ENCODE measurements at regions not wholly inside any gene's neighbourhood (a gene's known extent, or its start where the extent isn't known, plus 50 kb on each side); places are given as distances from the start of the nearest gene placed in this dataset.

GRCh38 chr6:126738146-126738545, 380.3 kb upstream of the RSPO3 start:
- no peaks in the 10 kb centered on the region for H3K27me3 ChIP-seq
- no peak for ATAC-seq
- DNase-seq, result no peak
- H3K4me3 ChIP-seq, result no peak overlapping the region
- no peak overlapping the region for H3K27ac ChIP-seq
- no peaks in the 10 kb centered on the region for H3K9me3 ChIP-seq
- intact Hi-C loops (cut with DNase I), result no loop called here
- WGBS, 2 donors, result 58 to 71% methylated on average over 1 of the region's 1 CpG
- TF ChIP-seq CTCF (IDR thresholded peaks at IDR 0.05) (no peak), POLR2A (IDR thresholded peaks at IDR 0.05) (no peak)
- H3K4me1 ChIP-seq, result no peaks in the 10 kb centered on the region
- H3K36me3 ChIP-seq (replicated peaks in 1 of 2; ENCODE audit: insufficient read depth in 1 of 2, low read depth in 2 of 2), result no peaks in the 10 kb centered on the region

GRCh38 chr6:126738641-126739040, 379.8 kb upstream of the RSPO3 start:
- 49 to 55% methylated on average over 1 of the region's 1 CpG for WGBS, 2 donors
- TF ChIP-seq POLR2A (IDR thresholded peaks at IDR 0.05) (no peak), CTCF (IDR thresholded peaks at IDR 0.05) (no peak)
- no peak overlapping the region for H3K4me3 ChIP-seq
- intact Hi-C loops (cut with DNase I), result no loop called here
- H3K27me3 ChIP-seq, result no peaks in the 10 kb centered on the region
- H3K9me3 ChIP-seq, result no peaks in the 10 kb centered on the region
- no peaks in the 10 kb centered on the region for H3K4me1 ChIP-seq
- ATAC-seq (no peak), DNase-seq (no peak)
- no peaks in the 10 kb centered on the region for H3K36me3 ChIP-seq (replicated peaks in 1 of 2; ENCODE audit: insufficient read depth in 1 of 2, low read depth in 2 of 2)
- no peak overlapping the region for H3K27ac ChIP-seq

GRCh38 chr6:126743076-126743475, 375.4 kb upstream of the RSPO3 start:
- H3K27ac ChIP-seq, result no peak overlapping the region
- no peak overlapping the region for H3K4me3 ChIP-seq
- intact Hi-C loops (cut with DNase I), result no loop called here
- 61 to 65% methylated on average over 3 of the region's 3 CpGs for WGBS, 2 donors
- no peaks in the 10 kb centered on the region for H3K36me3 ChIP-seq (replicated peaks in 1 of 2; ENCODE audit: insufficient read depth in 1 of 2, low read depth in 2 of 2)
- ATAC-seq (no peak), DNase-seq (no peak)
- TF ChIP-seq CTCF (IDR thresholded peaks at IDR 0.05) (no peak), POLR2A (IDR thresholded peaks at IDR 0.05) (no peak)
- no peaks in the 10 kb centered on the region for H3K9me3 ChIP-seq
- no peaks in the 10 kb centered on the region for H3K4me1 ChIP-seq
- H3K27me3 ChIP-seq, result no peaks in the 10 kb centered on the region

- H3K9me3 ChIP-seq, result peaks cover 0 to 5% (median 0%) of the 10 kb centered on the region in 3 donors
- intact Hi-C loops (cut with DNase I), result no loop called here
- no peaks in the 10 kb centered on the region for H3K36me3 ChIP-seq (replicated peaks in 1 of 2; ENCODE audit: insufficient read depth in 1 of 2, low read depth in 2 of 2)
These were observed 370.5 kb upstream of the RSPO3 start for GRCh38 chr6:126747728-126748540.

More at GRCh38 chr6:126747728-126748540, 370.5 kb upstream of the RSPO3 start:
- ATAC-seq (no peak), DNase-seq (no peak)
- no peaks in the 10 kb centered on the region for H3K4me1 ChIP-seq
- H3K27me3 ChIP-seq, result no peaks in the 10 kb centered on the region
- 41 to 45% methylated on average over 4 of the region's 4 CpGs for WGBS, 2 donors
- no peak overlapping the region for H3K4me3 ChIP-seq
- TF ChIP-seq POLR2A (IDR thresholded peaks at IDR 0.05), result no peak
- TF ChIP-seq CTCF (IDR thresholded peaks at IDR 0.05), result no peak
- no peak overlapping the region for H3K27ac ChIP-seq

Data from body of pancreas (tissue), 4 donors.